Skin epidermis (tissue), 12 donors: ENCODE measurements at regions not wholly inside any gene's neighbourhood (a gene's known extent, or its start where the extent isn't known, plus 50 kb on each side); places are given as distances from the start of the nearest gene placed in this dataset.

Experiments
- H3K27ac ChIP-seq, 21 experiments: fragments of 200-600 bp; sonication (generic) in 11 of 21; one replicate each; pipeline ENCODE4 v1.5.0; 2020; ENCODE audit warnings: mild to moderate bottlenecking in 3 of 21, inconsistent platforms in 2 of 21, moderate library complexity in 2 of 21
- H3K4me3 ChIP-seq, 7 experiments: fragments of 200-600 bp; sonication (generic) in 2 of 7; one replicate each; pipeline ENCODE4 v1.5.0; 2020; ENCODE audit warnings: inconsistent platforms in 2 of 7, mild to moderate bottlenecking in 2 of 7, moderate library complexity in 1 of 7

GRCh38 chr5:35482167-35482755 is 135.4 kb upstream of the SPEF2 start:
- H3K4me3 ChIP-seq: no peak overlapping the region
- no peak overlapping the region for H3K27ac ChIP-seq

GRCh38 chr5:35478856-35479682 is 138.6 kb upstream of the SPEF2 start:
- peak overlapping the region in 15 of 21 experiments; percentile 14 to 81 (median 49) for H3K27ac ChIP-seq
- H3K4me3 ChIP-seq: no peak overlapping the region

- Histone ChIP-seq H3K4me3 (no peak overlapping the region), H3K27ac (no peak overlapping the region)
These were observed 139.8 kb upstream of the SPEF2 start for GRCh38 chr5:35477911-35478310.

- no peak overlapping the region for H3K4me3 ChIP-seq
- H3K27ac ChIP-seq: no peak overlapping the region
These were observed 140.3 kb upstream of the SPEF2 start for GRCh38 chr5:35477321-35477720.

GRCh38 chr5:35476797-35477196 is 140.9 kb upstream of the SPEF2 start:
- H3K27ac ChIP-seq: no peak overlapping the region
- H3K4me3 ChIP-seq: no peak overlapping the region

GRCh38 chr5:35476036-35476435 is 141.6 kb upstream of the SPEF2 start:
- no peak overlapping the region for H3K27ac ChIP-seq
- no peak overlapping the region for H3K4me3 ChIP-seq

GRCh38 chr5:35473589-35473988 is 144.1 kb upstream of the SPEF2 start:
- H3K4me3 ChIP-seq: no peak overlapping the region
- H3K27ac ChIP-seq: no peak overlapping the region

GRCh38 chr5:35470866-35471265 is 146.8 kb upstream of the SPEF2 start:
- Histone ChIP-seq H3K4me3 (no peak overlapping the region), H3K27ac (no peak overlapping the region)

GRCh38 chr5:35468811-35469210 is 148.9 kb upstream of the SPEF2 start:
- no peak overlapping the region for H3K4me3 ChIP-seq

GRCh38 chr5:35466746-35467145 is 150.9 kb upstream of the SPEF2 start:
- Histone ChIP-seq H3K27ac (no peak overlapping the region), H3K4me3 (no peak overlapping the region)

More at GRCh38 chr5:35468811-35469210, 148.9 kb upstream of the SPEF2 start:
- H3K27ac ChIP-seq: no peak overlapping the region

- Histone ChIP-seq H3K4me3 (no peak overlapping the region), H3K27ac (no peak overlapping the region)
These were observed 152.9 kb upstream of the SPEF2 start for GRCh38 chr5:35464757-35465156.

- Histone ChIP-seq H3K27ac (no peak overlapping the region), H3K4me3 (no peak overlapping the region)
These were observed 156.1 kb upstream of the SPEF2 start for GRCh38 chr5:35461530-35461929.

GRCh38 chr5:35458824-35459207 is 158.8 kb upstream of the SPEF2 start:
- H3K27ac ChIP-seq: no peak overlapping the region
- no peak overlapping the region for H3K4me3 ChIP-seq

GRCh38 chr5:35457912-35458823 is 159.5 kb upstream of the SPEF2 start:
- H3K27ac ChIP-seq: no peak overlapping the region

GRCh38 chr5:35456506-35456905 is 161.2 kb upstream of the SPEF2 start:
- H3K4me3 ChIP-seq: no peak overlapping the region
- no peak overlapping the region for H3K27ac ChIP-seq

More at GRCh38 chr5:35457912-35458823, 159.5 kb upstream of the SPEF2 start:
- no peak overlapping the region for H3K4me3 ChIP-seq

GRCh38 chr5:35454011-35454525 is 163.6 kb upstream of the SPEF2 start:
- no peak overlapping the region for H3K4me3 ChIP-seq
- H3K27ac ChIP-seq: no peak overlapping the region

- Histone ChIP-seq H3K4me3 (no peak overlapping the region), H3K27ac (no peak overlapping the region)
These were observed 173.7 kb upstream of the SPEF2 start for GRCh38 chr5:35443803-35444595.

- Histone ChIP-seq H3K27ac (no peak overlapping the region), H3K4me3 (no peak overlapping the region)
These were observed 174.6 kb upstream of the SPEF2 start for GRCh38 chr5:35442885-35443639.

GRCh38 chr5:35440409-35440808 is 177.3 kb upstream of the SPEF2 start:
- Histone ChIP-seq H3K4me3 (no peak overlapping the region), H3K27ac (no peak overlapping the region)
